ENCODE measurements at regions not wholly inside any gene's neighbourhood (a gene's known extent, or its start where the extent isn't known, plus 50 kb on each side); places are given as distances from the start of the nearest gene placed in this dataset.
A peak's percentile ranks its signal among the peaks of the same experiment; 100 is the strongest.
"Not testable (repeated sequence)": the region's sequence is repeated elsewhere in the genome, so short reads cannot be mapped to it uniquely, and the experiment has no call there.

DNA sequence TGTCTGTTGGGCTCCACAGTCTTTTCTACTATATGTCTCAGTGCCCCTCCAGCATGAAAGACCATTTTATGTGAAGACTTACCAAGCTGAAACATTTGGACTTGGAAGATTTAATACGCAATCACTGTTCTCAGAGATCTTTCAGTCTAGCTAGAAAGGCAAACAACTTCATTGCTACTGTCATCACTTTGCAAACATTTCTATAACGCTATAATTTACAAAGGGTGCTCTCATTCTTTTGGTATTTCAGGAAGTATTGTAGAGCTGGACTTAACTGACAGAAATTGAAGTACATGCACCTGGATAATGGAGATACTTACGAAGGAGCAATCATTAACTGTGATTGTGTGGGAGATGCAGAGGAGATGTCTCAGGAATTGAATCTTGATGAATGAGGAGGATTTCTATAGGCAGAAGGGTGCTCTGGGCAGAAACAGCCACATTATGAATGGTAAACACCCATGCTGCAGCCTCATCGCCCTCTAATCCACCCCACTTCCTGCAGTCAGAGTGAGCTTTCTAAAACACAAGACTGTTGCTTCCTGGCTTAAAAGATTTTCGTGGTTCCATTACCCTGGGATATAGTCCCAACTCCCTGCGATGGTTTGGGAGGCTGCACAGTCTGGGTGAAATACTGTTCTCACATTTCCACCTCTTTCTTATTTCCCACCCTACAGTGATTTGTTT, 75.1 kb upstream of the GNG12 start:
- ATAC-seq = no peak

DNA sequence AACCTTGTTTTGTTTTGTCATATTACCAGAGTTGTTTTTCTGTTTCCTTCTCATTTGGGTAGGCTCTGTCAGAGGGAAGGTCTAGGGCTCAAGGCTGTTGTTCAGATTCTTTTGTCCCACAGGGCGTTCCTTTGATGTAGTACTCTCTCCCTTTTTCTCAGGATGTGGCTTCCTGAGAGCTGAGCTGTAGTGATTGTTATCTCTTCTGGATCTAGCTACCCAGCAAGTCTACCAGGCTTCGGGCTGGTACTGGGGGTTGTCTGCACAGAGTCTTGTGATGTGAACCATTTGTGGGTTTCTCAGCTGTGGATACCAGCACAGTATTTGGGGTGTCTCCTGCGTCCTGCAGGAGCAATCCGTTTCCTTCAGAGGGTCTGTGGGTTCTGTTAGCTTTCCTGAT, 74.2 kb upstream of the GNG12 start:
- not testable (repeated sequence) for ATAC-seq; DNase-seq (ENCODE audit: low spot score)

More for the DNA sequence above, 75.1 kb upstream of the GNG12 start:
- no peak for DNase-seq (ENCODE audit: low spot score)

- not testable (repeated sequence) for DNase-seq (ENCODE audit: low spot score); ATAC-seq
Measured at GRCh38 chr1:67906015-67906414, 72.7 kb upstream of the GNG12 start.

DNA sequence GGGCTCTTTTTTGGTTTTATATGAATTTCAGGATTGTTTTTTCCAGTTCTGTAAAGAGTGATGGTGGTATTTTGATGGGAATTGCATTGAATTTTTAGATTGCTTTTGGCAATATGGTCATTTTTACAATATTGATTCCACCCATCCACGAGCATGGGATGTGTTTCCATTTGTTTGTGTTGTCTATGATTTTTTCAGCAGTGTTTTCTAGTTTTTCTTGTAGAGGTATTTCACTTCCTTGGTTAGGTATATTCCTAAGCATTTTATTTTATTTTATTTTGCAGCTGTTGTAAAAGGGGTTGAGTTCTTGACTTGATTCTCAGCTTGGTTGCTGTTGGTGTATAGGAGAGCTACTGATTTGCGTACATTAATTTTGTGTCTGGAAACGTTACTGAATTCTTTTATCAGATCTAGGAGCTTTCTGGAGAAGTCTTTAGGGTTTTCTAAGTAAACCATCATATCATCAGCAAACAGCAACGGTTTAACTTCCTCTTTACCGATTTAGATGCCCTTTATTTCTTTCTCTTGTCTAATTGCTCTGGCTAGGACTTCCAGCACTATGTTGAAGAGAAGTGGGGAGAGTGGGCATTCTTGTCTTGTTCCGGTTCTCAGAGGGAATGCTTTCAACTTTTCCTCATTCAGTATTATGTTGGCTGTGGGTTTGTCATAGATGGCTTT, 69.4 kb upstream of the GNG12 start:
- ATAC-seq = not testable (repeated sequence)

GRCh38 chr1:67898033-67898726, 64.9 kb upstream of the GNG12 start:
- ATAC-seq (no peak), DNase-seq (ENCODE audit: low spot score) (no peak)

More for the DNA sequence above, 69.4 kb upstream of the GNG12 start:
- DNase-seq (ENCODE audit: low spot score) = not testable (repeated sequence)

DNA sequence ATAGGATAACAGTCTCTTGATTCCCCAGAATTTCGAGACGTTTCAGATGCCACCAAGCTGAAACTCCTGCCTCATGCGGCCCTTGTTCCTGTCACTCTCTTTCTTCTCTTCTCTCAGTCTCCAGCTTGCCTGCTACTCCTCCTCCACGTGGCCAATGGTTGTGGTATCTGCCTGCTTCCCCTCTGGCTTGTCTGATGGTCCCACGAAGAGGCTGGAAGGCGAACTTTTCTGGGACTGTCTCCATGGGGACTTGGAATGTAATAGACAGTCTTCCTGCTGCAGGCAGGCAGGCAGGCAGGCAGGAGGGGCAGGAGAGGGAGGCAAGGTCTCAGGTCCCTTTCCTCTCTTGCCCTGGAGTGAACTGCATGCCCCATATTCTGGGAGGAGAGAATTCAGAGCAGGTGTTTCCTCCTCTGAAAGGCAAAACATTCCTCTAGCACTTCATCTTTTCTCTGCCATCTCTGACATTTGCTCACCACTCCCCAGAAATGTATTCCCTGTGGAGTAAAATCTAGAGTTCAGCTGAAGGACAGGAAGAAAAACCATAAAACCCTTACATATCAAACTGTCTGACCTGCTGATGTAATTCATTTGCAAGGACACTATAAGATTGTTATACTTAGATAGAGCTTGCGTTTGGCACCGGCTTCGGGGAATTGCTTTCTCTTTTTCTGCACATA, 64.1 kb upstream of the GNG12 start:
- DNase-seq (ENCODE audit: low spot score) = no peak
- ATAC-seq = no peak

DNA sequence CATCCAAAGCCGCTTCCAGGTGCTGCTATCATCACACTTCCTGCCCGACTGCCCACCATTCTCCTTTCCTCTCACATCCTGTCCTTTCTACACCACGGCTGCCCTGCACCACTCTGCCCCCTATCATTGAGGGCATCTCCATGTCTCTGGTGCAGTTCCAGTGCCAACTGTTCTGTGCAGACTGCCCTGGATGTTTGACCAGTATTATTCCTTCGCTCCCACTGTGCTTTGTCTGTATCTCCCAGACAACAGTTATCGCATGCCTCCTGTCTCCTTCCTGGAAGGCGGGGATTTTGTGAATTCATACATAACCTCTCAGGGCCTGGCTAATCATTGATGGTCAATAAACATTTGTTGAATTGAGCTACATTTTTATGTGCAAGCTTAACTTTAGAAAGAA, 63.6 kb upstream of the GNG12 start:
- DNase-seq (ENCODE audit: low spot score) = no peak
- peak; percentile 51 for ATAC-seq

- ATAC-seq = no peak
- DNase-seq (ENCODE audit: low spot score) = no peak
Measured at GRCh38 chr1:67894981-67895735, 61.9 kb upstream of the GNG12 start.

- no peak for ATAC-seq
- DNase-seq (ENCODE audit: low spot score) = no peak
Measured at GRCh38 chr1:67893126-67893495, 59.8 kb upstream of the GNG12 start.

GRCh38 chr1:67892476-67893125, 59.3 kb upstream of the GNG12 start:
- DNase-seq (ENCODE audit: low spot score) = no peak
- no peak for ATAC-seq

- no peak for ATAC-seq
- no peak for DNase-seq (ENCODE audit: low spot score)
Measured at GRCh38 chr1:67890857-67891256, 57.6 kb upstream of the GNG12 start.

DNA sequence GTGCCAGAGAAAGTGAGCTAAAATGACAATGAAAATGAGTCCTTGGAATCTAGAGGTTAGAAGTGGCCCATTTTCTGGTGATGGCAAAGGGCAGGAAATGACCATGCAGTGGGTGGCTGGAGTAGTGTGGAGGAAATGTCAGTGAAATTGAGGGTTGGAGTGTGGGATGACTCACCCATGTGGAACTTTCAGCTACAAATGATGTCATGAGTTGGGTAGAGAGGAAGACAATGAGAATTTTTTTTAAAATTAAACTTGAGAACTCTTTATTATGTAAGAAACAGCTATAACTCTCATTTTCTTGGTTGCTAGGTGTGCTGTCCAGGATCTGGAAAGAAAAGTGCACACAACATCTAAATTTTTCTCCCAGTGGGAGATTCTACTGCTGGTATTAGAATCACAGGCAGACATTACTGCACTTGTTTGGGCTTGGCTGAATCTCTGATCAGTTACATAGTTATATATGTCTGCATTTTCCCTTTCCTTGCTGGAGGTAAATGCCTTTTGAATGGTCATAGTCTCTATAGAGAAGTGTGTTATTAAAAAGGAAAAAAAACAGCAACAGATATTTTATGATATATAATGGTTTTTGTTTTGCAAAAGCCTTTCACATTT, 56.8 kb upstream of the GNG12 start:
- ATAC-seq (no peak), DNase-seq (ENCODE audit: low spot score) (no peak)

DNA sequence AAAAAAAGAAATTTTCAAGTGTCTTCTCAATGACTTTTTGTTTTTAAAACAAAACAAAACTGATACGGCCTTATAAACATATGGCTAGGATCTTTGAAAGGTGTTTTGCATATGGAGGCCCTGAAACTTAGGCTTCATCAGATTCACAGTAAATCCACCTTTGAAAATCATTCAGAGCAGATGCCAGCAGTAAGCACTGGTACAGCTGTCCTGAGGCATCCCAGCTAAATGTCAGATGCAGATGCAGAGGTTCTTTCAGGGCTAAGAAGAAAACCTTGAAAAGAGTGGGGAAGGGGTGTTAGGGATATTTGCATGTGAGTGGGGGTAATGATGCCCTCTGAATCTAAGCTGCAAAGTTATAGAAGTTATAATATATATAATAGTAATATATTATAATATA, 56.2 kb upstream of the GNG12 start:
- DNase-seq (ENCODE audit: low spot score) = no peak
- ATAC-seq = no peak

- ATAC-seq (no peak), DNase-seq (ENCODE audit: low spot score) (no peak)
Measured at GRCh38 chr1:67888216-67889106, 55.2 kb upstream of the GNG12 start.

GRCh38 chr1:67887146-67887545, 53.9 kb upstream of the GNG12 start:
- DNase-seq (ENCODE audit: low spot score) (no peak), ATAC-seq (no peak)

GRCh38 chr1:67886076-67886475, 52.8 kb upstream of the GNG12 start:
- DNase-seq (ENCODE audit: low spot score) = no peak
- ATAC-seq = no peak

DNA sequence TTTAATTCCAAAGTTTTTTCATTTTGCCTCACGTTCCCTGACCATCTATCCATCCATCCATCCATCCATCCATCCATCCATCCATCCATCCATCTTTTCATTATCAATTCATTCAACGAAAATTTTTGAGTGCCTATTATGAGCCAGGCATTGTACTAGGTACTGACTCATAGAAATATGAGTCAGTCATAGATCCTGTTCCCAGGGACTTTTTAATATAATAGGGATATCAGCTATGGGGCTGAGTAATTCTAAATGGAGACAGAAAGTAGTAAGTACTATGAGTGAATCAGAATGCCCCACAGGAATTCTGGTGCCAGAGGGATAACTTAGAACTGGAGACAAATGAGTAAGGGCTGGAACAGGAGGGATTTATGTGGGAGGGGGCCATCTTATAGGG, 49.8 kb upstream of the GNG12 start:
- DNase-seq (ENCODE audit: low spot score) (no peak), ATAC-seq (no peak)
